Lower leg skin (tissue), 4 donors: ENCODE measurements at regions not wholly inside any gene's neighbourhood (a gene's known extent, or its start where the extent isn't known, plus 50 kb on each side); places are given as distances from the start of the nearest gene placed in this dataset.

Experiments
- DNase-seq, 2 donors: peaks; one replicate each; pipeline ENCODE4 v3.0.0-alpha.2; 2019; ENCODE audit warnings: low spot score in 2 of 2
- H3K4me3 ChIP-seq: fragments of 200-600 bp; sonication (generic); 2 replicates; pipeline ENCODE4 v1.5.1; 2017; ENCODE audit warnings: mild to moderate bottlenecking, low read depth; ENCODE audit not compliant: poor library complexity, severe bottlenecking
- CTCF ChIP-seq, 3 donors: fragments of 450-650 bp; IDR thresholded peaks; one replicate each; pipeline ENCODE4 v1.5.1; 2016; ENCODE audit warnings: antibody characterized with exemption in 3 of 3, mild to moderate bottlenecking in 3 of 3, moderate library complexity in 2 of 3
- POLR2A ChIP-seq, 2 donors: fragments of 450-650 bp; IDR thresholded peaks; one replicate each; pipeline ENCODE4 v1.6.1; 2016 to 2017; ENCODE audit warnings: antibody characterized with exemption in 2 of 2, mild to moderate bottlenecking in 1 of 2, moderate library complexity in 1 of 2
- WGBS, 2 donors: methylation state at CpG; one replicate each; pipeline ENCODE4 v1.1.5; 2018; 5-methylcytosine and 5-hydroxymethylcytosine counted together
- intact Hi-C: fragments of 100-400 bp; cut with DNase I; formaldehyde crosslinking; loops from one replicate; pipeline ENCODE4 v1.15.0; 2023; ENCODE audit warnings: low total_unique reads

GRCh38 chr6:67634199-67634598 lies 1000.9 kb upstream of the ADGRB3 start:
- TF ChIP-seq CTCF (IDR thresholded peaks at IDR 0.05) (no peak), POLR2A (IDR thresholded peaks at IDR 0.05) (no peak)
- intact Hi-C loops, result no loop called here
- H3K4me3 ChIP-seq, result no peak overlapping the region
- 89 to 100% methylated on average over 2 of the region's 2 CpGs for WGBS, 2 donors
- DNase-seq, result peak in 1 of 2 donors; percentile 67

- no peak for DNase-seq
- H3K4me3 ChIP-seq, result no peak overlapping the region
- intact Hi-C loops, result no loop called here
- TF ChIP-seq CTCF (IDR thresholded peaks at IDR 0.05) (no peak), POLR2A (IDR thresholded peaks at IDR 0.05) (no peak)
- 87 to 89% methylated on average over 3 of the region's 3 CpGs for whole genome bisulfite sequencing, 2 donors
Measured at GRCh38 chr6:67633058-67633457, 1002.0 kb upstream of the ADGRB3 start.

- 18 to 19% methylated on average over 2 of the region's 2 CpGs for WGBS, 2 donors
- TF ChIP-seq POLR2A (IDR thresholded peaks at IDR 0.05) (no peak), CTCF (IDR thresholded peaks at IDR 0.05) (no peak)
Measured at GRCh38 chr6:67630146-67630545, 1004.9 kb upstream of the ADGRB3 start.

GRCh38 chr6:67629258-67629657 lies 1005.8 kb upstream of the ADGRB3 start:
- intact Hi-C loops, result no loop called here
- no peak for DNase-seq
- no peak overlapping the region for H3K4me3 ChIP-seq
- TF ChIP-seq POLR2A (IDR thresholded peaks at IDR 0.05) (no peak), CTCF (IDR thresholded peaks at IDR 0.05) (no peak)

More at GRCh38 chr6:67630146-67630545, 1004.9 kb upstream of the ADGRB3 start:
- intact Hi-C loops, result no loop called here
- H3K4me3 ChIP-seq, result no peak overlapping the region
- DNase-seq, result no peak

- TF ChIP-seq CTCF (IDR thresholded peaks at IDR 0.05) (no peak), POLR2A (IDR thresholded peaks at IDR 0.05) (no peak)
- H3K4me3 ChIP-seq, result no peak overlapping the region
- 76 to 77% methylated on average over 7 of the region's 7 CpGs for WGBS, 2 donors
- DNase-seq, result no peak
- intact Hi-C loops, result loop anchor here (10.0 kb wide), 1 partner anchor 1169 kb away; no protein-coding TSS in a partner anchor
Measured at GRCh38 chr6:67615796-67616195, 1019.3 kb upstream of the ADGRB3 start.

DNA sequence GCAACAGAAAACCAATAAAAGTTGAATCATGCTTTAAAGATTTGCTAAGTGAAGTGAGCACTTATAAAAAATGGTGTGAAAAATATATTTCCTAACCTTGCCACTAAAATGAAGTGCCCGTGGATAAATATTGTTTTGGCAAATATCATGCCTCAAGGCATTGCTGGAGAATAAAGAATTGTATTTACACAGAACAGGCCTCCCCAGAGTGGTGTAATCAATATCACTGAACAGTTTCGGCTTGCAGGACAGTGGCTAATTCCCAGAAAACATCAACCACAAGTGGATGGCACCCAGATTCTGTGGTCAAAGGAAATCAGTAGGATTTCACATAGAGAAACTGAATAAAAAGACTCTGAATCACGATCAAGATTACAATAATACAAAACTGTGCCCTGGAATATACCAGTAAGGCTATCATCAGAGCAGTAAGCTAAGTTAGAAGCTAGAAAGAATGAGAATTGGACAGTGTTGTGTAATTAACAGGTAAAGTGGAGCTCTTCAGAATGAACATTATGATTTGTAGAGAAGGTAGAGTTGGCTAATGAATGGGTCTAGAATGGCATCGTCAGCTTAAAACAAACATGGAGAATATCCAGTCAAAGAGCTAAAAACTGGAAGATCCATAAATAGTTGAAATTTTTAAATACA lies 1026.9 kb upstream of the ADGRB3 start:
- intact Hi-C loops, result no loop called here
- no peak overlapping the region for H3K4me3 ChIP-seq
- DNase-seq, result no peak
- 65 to 72% methylated on average over 4 of the region's 4 CpGs for WGBS, 2 donors
- TF ChIP-seq POLR2A (IDR thresholded peaks at IDR 0.05), result no peak
- TF ChIP-seq CTCF (IDR thresholded peaks at IDR 0.05), result no peak
